ENCODE measurements at regions not wholly inside any gene's neighbourhood (a gene's known extent, or its start where the extent isn't known, plus 50 kb on each side); places are given as distances from the start of the nearest gene placed in this dataset.

DNA sequence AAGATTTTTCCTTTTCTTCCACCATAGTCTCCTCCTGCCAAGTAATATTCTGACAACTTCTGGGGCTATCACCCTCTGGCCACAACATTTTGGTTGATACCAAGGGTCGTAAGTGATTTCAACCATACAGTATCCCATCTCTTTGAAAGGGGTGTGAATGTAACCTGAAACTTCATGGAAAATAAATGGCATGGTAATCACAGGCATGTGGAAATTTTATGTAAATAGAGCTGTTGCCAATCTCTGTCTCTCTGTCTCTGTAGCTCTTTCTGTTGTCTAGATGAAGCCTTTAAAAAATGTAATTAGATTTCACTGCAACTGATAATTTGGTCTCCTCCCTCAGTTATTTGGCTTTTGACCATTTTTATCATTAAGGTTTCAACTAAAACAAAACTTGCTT, 125.6 kb upstream of the RPRM start:
- Mint-ChIP-seq H3K4me3 (no peak overlapping the region), H3K27me3 (ENCODE audit: low read depth) (no peaks in the 10 kb centered on the region), H3K27ac (no peak overlapping the region), H3K36me3 (ENCODE audit: insufficient read depth in 1 of 3, low read depth in 3 of 3) (no peaks in the 10 kb centered on the region), H3K9me3 (no peaks in the 10 kb centered on the region), H3K4me1 (0 out of 4 replicates have a peak, but pooled peaks cover 0 to 7% of the 10 kb centered on the region in 2 experiments)
- Histone ChIP-seq H3K23me2 (ENCODE audit: insufficient read length, low read depth, low read length, poor library complexity, severe bottlenecking) (no peaks in the 10 kb centered on the region), H4K20me1 (ENCODE audit: control insufficient read depth, insufficient read depth, insufficient read length) (no peaks in the 10 kb centered on the region), H3K14ac (ENCODE audit: insufficient read depth, low read length) (no peak overlapping the region), H3K23ac (ENCODE audit: insufficient read length, low read depth, low read length) (no peak overlapping the region), H3K9me3 (ENCODE audit: control insufficient read depth, low read depth, low read length) (no peaks in the 10 kb centered on the region), H3K4me2 (ENCODE audit: insufficient read depth, insufficient read length, low read length) (no peak overlapping the region), H4K8ac (replicated peaks; ENCODE audit: insufficient read length, low read depth, low read length) (no peak overlapping the region), H3K4me1 (ENCODE audit: insufficient read depth, low read length) (no peaks in the 10 kb centered on the region; the same call in 1 of the 2 replicates), H3K18ac (ENCODE audit: insufficient read length, low read depth, low read length) (no peak overlapping the region), H3K27ac (ENCODE audit: insufficient read length, low read depth, low read length) (no peak overlapping the region), H2BK15ac (ENCODE audit: low read depth, low read length) (no peak overlapping the region), H3K79me2 (ENCODE audit: insufficient read depth, low read length) (no peaks in the 10 kb centered on the region), H4K5ac (ENCODE audit: insufficient read length, low read depth, low read length) (no peak overlapping the region), H3K4ac (ENCODE audit: low read depth, low read length) (no peak overlapping the region), H3T11ph (ENCODE audit: low read length) (no peak overlapping the region), H3K27me3 (ENCODE audit: insufficient read depth, low read length) (no peaks in the 10 kb centered on the region), H2AFZ (ENCODE audit: low read length) (no peak overlapping the region), H2BK5ac (ENCODE audit: insufficient read length, low read length) (no peak overlapping the region), H2BK20ac (ENCODE audit: low read depth, low read length, poor library complexity, severe bottlenecking) (no peak overlapping the region), H2AK5ac (ENCODE audit: insufficient read length, low read length) (no peak overlapping the region), H2BK12ac (ENCODE audit: insufficient read length, low read depth, low read length) (no peak overlapping the region), H2BK120ac (ENCODE audit: low read depth, low read length, poor library complexity, severe bottlenecking) (no peak overlapping the region), H3K56ac (ENCODE audit: insufficient read length, low read depth, low read length) (no peak overlapping the region), H3K9ac (ENCODE audit: extremely low read depth, insufficient read length, low read length) (no peak overlapping the region), H3K79me1 (ENCODE audit: insufficient read depth, low read depth, low read length, poor library complexity, severe bottlenecking) (no peaks in the 10 kb centered on the region), H4K91ac (ENCODE audit: insufficient read length, low read depth, low read length) (no peak overlapping the region)
- DNase-seq = no peak
- WGBS (ENCODE audit: extremely low coverage, insufficient read length, low lambda C conversion rate) = no CpG with 5 or more reads among the region's 1 CpG
- TF ChIP-seq, protein P1, sequence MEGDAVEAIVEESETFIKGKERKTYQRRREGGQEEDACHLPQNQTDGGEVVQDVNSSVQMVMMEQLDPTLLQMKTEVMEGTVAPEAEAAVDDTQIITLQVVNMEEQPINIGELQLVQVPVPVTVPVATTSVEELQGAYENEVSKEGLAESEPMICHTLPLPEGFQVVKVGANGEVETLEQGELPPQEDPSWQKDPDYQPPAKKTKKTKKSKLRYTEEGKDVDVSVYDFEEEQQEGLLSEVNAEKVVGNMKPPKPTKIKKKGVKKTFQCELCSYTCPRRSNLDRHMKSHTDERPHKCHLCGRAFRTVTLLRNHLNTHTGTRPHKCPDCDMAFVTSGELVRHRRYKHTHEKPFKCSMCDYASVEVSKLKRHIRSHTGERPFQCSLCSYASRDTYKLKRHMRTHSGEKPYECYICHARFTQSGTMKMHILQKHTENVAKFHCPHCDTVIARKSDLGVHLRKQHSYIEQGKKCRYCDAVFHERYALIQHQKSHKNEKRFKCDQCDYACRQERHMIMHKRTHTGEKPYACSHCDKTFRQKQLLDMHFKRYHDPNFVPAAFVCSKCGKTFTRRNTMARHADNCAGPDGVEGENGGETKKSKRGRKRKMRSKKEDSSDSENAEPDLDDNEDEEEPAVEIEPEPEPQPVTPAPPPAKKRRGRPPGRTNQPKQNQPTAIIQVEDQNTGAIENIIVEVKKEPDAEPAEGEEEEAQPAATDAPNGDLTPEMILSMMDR (conservative IDR thresholded peaks at IDR 0.05) = no peak
